Keratinocyte (primary cell): ENCODE measurements at regions not wholly inside any gene's neighbourhood (a gene's known extent, or its start where the extent isn't known, plus 50 kb on each side); places are given as distances from the start of the nearest gene placed in this dataset.

ENCODE experiments used
- DNase-seq: peaks from one replicate; pipeline ENCODE4 v3.0.0-alpha.2; 2011; ENCODE audit warnings: low read depth, missing footprints, low spot score
- FAIRE-seq: peaks from 2 replicates; lab custom pipeline; 2011; peaks lifted over from hg19 to GRCh38; lab: Jason Lieb, UNC
- H2AFZ ChIP-seq: 2 replicates; pipeline ENCODE4 v1.6.0; 2012; ENCODE audit warnings: low read length, control low read depth, inconsistent platforms; ENCODE audit not compliant: control insufficient read depth
- H3K27ac ChIP-seq: 2 replicates; pipeline ENCODE4 v1.5.1; 2011; ENCODE audit warnings: low read length; ENCODE audit not compliant: control insufficient read depth, insufficient read depth
- H3K27me3 ChIP-seq: 3 replicates; pipeline ENCODE4 v1.6.0; 2011; ENCODE audit warnings: low read length; ENCODE audit not compliant: control insufficient read depth, insufficient read depth; ENCODE audit errors: extremely low read depth
- H3K36me3 ChIP-seq, 2 experiments: 2 replicates in 1 of 2; 3 replicates in 1 of 2; pipeline ENCODE4 v1.5.1; 2011; ENCODE audit warnings: low read length in 2 of 2, mild to moderate bottlenecking in 1 of 2; ENCODE audit not compliant: control insufficient read depth in 2 of 2, insufficient read depth in 2 of 2; ENCODE audit errors: extremely low read depth in 1 of 2
- H3K4me1 ChIP-seq: 3 replicates; pipeline ENCODE4 v1.5.1; 2011; ENCODE audit warnings: low read length; ENCODE audit not compliant: control insufficient read depth, insufficient read depth; ENCODE audit errors: extremely low read depth
- H3K4me2 ChIP-seq: 3 replicates; pipeline ENCODE4 v1.6.0; 2011; ENCODE audit warnings: low read depth, low read length; ENCODE audit not compliant: control insufficient read depth, insufficient read depth; ENCODE audit errors: extremely low read depth
- H3K4me3 ChIP-seq, 3 experiments: fragments of 200-600 bp in 1 of 3; sonication (generic) in 1 of 3; 2 replicates in 2 of 3; 3 replicates in 1 of 3; pipeline ENCODE4 v1.5.1; 2011 to 2016; ENCODE audit warnings: low read length in 3 of 3, mild to moderate bottlenecking in 3 of 3, control low read depth in 2 of 3, inconsistent platforms in 1 of 3, low read depth in 1 of 3, mixed read lengths in 1 of 3, mixed run types in 1 of 3, moderate library complexity in 1 of 3; ENCODE audit not compliant: control insufficient read depth in 2 of 3, insufficient read depth in 2 of 3; ENCODE audit errors: extremely low read depth in 1 of 3
- H3K79me2 ChIP-seq: 2 replicates; pipeline ENCODE4 v1.6.0; 2012; ENCODE audit warnings: low read length; ENCODE audit not compliant: control insufficient read depth, insufficient read depth
- H3K9ac ChIP-seq: 3 replicates; pipeline ENCODE4 v1.6.0; 2011; ENCODE audit warnings: low read length; ENCODE audit not compliant: control insufficient read depth, insufficient read depth; ENCODE audit errors: extremely low read depth
- H3K9me1 ChIP-seq: 3 replicates; pipeline ENCODE4 v1.6.0; 2011; ENCODE audit warnings: low read length; ENCODE audit not compliant: control insufficient read depth, insufficient read depth; ENCODE audit errors: extremely low read depth
- H3K9me3 ChIP-seq: 2 replicates; pipeline ENCODE4 v1.5.1; 2012; ENCODE audit warnings: low read depth, low read length; ENCODE audit not compliant: control insufficient read depth
- H4K20me1 ChIP-seq: 3 replicates; pipeline ENCODE4 v1.6.0; 2011; ENCODE audit warnings: low read length; ENCODE audit not compliant: control insufficient read depth, insufficient read depth; ENCODE audit errors: extremely low read depth
- CTCF ChIP-seq, 3 experiments: IDR thresholded peaks in 1 of 3; conservative IDR thresholded peaks in 1 of 3; optimal IDR thresholded peaks in 1 of 3; 2 replicates in 2 of 3; 3 replicates in 1 of 3; pipeline versions ENCODE3 to v1.5.1; 2011; ENCODE audit warnings: low read length in 3 of 3, mild to moderate bottlenecking in 3 of 3, moderate library complexity in 2 of 3, control low read depth in 1 of 3, inconsistent platforms in 1 of 3; ENCODE audit not compliant: insufficient read depth in 2 of 3; ENCODE audit errors: extremely low read depth in 1 of 3
- EZH2 ChIP-seq: IDR thresholded peaks from one replicate; pipeline ENCODE4 v1.6.1; 2012; ENCODE audit warnings: inconsistent platforms, mild to moderate bottlenecking, low read length, moderate library complexity
- dilution Hi-C: fragments of 300-500 bp; cut with MboI; formaldehyde crosslinking; loops from one replicate; pipeline ENCODE4 v1.7.0; 2020; ENCODE audit warnings: low sequenced_read_pairs; ENCODE audit not compliant: extremely low pct_ligation_motif_present

- Histone ChIP-seq H3K79me2 (no peaks in the 10 kb centered on the region), H3K9me1 (no peaks in the 10 kb centered on the region), H3K9ac (no peak overlapping the region), H3K4me2 (no peak overlapping the region), H3K27ac (no peak overlapping the region), H3K36me3 (no peaks in the 10 kb centered on the region), H3K4me3 (no peak overlapping the region), H3K27me3 (peaks cover 21% of the 10 kb centered on the region), H3K4me1 (no peaks in the 10 kb centered on the region), H2AFZ (no peak overlapping the region), H3K9me3 (no peaks in the 10 kb centered on the region), H4K20me1 (no peaks in the 10 kb centered on the region)
- FAIRE-seq (no peak), DNase-seq (no peak)
- TF ChIP-seq CTCF (optimal IDR thresholded peaks at IDR 0.05 in 1 of 3, IDR thresholded peaks at IDR 0.05 in 1 of 3, conservative IDR thresholded peaks at IDR 0.05 in 1 of 3; ENCODE audit: extremely low read depth in 1 of 3, insufficient read depth in 2 of 3, low read length in 3 of 3): no peak
- TF ChIP-seq EZH2: no peak
- dilution Hi-C loops: no loop called here
Observed at GRCh38 chr12:111088409-111088808, 168.0 kb upstream of the MYL2 start.

GRCh38 chr12:111086947-111087700 lies 166.7 kb upstream of the MYL2 start:
- no peaks in the 10 kb centered on the region for H3K36me3 ChIP-seq
- dilution Hi-C loops: no loop called here

More at GRCh38 chr12:111086947-111087700, 166.7 kb upstream of the MYL2 start:
- DNase-seq: no peak
- Histone ChIP-seq H3K79me2 (no peaks in the 10 kb centered on the region), H3K4me1 (no peaks in the 10 kb centered on the region), H4K20me1 (no peaks in the 10 kb centered on the region), H3K9ac (no peak overlapping the region), H3K4me2 (no peak overlapping the region), H3K27ac (no peak overlapping the region), H3K9me3 (no peaks in the 10 kb centered on the region), H3K9me1 (no peaks in the 10 kb centered on the region), H2AFZ (no peak overlapping the region), H3K27me3 (peaks cover 9% of the 10 kb centered on the region), H3K4me3 (no peak overlapping the region)
- no peak for FAIRE-seq
- no peak for TF ChIP-seq EZH2
- TF ChIP-seq CTCF (optimal IDR thresholded peaks at IDR 0.05 in 1 of 3, IDR thresholded peaks at IDR 0.05 in 1 of 3, conservative IDR thresholded peaks at IDR 0.05 in 1 of 3; ENCODE audit: extremely low read depth in 1 of 3, insufficient read depth in 2 of 3, low read length in 3 of 3): no peak
